HG02885 (cell line): ENCODE measurements at regions not wholly inside any gene's neighbourhood (a gene's known extent, or its start where the extent isn't known, plus 50 kb on each side); places are given as distances from the start of the nearest gene placed in this dataset.

ENCODE experiments used
- ATAC-seq: cut with Tn5 transposase; IDR thresholded peaks from one replicate; pipeline ENCODE4 v1.9.1; 2021; ENCODE audit warnings: mild to moderate bottlenecking; ENCODE audit not compliant: unreplicated experiment, poor library complexity

DNA sequence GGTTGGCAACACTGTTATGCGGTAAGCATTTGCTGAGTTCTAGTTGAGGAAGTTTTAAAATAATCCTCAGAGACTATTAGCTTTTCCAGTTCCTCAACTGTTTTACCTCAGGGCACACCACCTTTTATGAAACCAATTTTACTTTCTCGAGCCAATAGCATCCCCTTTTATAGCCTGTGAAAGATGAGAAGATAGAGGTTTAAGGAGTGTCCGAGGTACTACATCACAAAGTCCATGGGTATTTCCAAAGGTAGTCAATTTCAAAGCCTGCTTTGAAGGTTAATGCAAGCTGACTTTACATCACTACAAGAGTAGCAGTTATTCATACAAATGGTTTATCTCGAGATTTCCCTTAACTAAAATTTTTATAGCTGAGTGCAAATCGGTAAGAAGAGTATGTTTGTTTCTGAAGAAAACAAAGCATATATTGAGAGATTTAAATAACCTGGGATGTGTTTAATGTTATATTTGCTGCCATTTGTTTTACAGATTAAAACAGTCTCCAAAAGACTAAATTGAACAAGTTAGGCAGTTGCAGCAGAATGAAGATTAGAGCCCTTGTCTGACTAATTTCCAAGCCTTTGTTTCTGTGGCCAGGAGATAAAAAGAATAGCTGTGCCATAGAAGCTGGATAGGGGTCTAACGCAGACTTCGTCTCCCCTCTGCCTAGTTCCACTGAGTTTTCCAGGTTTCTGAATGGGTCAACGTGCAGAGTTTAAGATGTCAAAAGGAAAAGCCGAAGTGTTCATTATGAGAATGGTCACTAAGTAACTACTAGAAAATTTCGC is 74.7 kb upstream of the TRPC4 start:
- ATAC-seq, result no peak

DNA sequence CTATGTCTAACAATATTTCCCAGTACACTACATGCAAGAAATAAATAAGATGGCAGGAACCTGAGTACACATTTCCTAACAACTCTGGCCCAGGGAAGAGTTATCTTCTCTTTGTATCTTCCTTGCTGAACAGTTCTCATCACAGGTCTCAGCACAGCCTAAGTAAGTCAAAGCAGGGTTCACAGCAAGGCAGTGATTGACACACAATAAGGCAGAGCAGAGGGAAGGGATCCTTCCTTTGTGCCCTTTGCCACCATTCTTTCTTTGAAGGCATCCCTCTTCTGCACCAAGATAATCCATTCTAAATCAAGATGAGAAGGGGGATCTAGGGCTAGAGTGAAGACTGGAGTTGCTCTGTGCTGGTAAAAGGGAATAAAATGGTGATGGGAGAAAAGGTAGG is 73.4 kb upstream of the TRPC4 start:
- ATAC-seq, result no peak

DNA sequence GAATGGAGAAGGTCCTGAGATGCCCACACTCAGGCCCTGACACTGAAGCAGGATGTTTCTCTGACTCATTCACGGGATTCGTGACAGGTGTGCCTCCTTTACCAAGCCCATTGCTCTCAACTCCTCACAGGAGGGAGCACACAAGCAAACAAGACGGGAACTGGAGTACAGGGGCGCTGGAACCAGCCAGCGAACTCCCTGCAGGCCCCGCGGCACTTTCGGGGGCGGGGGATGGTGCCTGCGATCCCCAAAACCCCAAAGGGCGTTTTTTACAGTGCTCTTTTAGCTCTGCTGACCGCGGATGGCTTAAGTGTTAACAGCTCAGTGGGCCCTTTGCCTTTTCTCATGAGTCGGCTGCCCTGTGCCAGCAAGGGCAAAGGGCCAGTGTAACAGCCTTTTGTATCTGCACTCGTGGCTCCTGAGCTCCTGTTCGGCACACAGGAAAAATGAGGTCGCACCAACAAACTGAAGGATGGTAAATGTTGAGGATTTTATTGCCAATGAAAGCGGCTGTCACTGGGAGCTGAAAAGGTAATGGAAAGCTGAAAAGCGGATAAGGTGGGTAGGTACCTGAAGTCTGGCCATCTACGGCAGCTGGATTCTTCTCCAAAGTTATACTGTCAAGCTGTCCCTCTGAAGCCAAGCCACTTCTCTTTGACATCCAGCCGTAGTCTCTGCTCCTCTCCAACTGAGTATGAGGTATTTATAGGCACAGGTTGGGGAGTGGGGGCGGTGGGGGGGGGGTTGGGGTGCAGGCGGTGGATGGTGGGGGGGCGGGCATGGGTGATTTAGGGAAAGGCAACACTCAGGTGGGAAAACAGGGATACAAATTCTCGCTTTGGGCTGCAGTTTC is 65.0 kb upstream of the TRPC4 start:
- ATAC-seq, result no peak

DNA sequence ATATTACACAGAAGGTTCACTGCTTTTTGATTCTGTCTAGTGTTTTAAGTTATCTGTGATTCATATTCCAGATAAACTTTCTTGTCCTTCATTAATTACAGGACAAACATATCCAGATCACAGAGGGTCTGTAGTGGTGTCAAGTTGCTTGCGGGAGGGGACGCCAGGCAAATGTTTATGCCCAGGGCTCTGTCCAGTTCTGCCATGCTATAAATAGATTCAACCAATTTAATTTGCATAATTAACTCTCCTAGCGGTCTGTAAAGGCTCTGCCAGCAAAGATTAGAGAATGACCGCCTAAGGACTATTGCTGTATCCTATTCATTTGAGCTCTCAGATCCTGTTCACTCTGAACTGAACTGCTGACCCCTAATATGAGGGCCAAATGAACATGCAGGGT is 59.7 kb upstream of the TRPC4 start:
- ATAC-seq, result no peak

DNA sequence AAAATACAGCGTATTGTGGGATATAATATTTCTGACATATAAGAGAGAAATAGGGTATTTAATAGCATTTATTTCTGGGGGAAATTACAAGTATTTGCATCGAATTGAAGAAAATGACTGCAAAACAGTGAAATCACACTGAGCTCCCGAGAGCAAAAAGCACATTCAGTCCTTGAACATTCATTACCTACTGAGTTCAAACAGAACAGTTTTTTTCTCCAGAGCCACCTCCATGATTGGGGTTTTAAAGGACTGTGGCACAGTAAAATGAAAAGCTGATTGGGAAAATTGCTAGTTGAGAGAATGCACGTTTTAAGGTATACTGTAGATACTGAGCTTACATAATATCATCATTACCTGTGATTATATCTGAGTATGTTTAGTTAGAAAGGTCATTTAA is 58.0 kb upstream of the TRPC4 start:
- ATAC-seq, result no peak

DNA sequence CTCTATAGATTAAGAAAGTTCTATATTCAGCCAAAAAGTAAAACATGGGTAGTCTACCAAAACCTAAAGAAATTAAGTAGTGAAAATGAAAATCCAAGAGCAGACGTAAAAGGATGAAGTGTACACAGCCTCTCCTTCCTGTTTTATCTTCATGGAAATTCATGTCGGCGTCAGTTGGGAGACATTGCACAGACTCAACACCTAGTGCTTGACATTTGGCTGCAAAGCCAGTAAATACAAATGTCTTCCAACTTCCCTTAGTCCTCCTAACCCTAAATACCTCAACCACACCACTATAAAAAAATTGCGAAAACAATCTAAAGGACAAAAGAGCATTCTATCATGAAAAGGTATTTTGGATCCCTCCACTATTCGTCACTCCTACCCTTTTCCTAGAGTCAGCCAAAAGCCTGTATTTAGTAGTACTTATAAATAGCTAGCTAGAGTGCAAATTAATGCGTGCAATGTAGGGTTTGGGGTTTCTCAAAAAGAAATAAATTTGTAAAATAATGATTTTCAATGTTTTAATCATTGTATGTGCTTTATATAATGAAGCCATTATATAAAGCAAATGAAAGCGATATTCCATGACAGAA is 56.4 kb upstream of the TRPC4 start:
- ATAC-seq, result no peak

DNA sequence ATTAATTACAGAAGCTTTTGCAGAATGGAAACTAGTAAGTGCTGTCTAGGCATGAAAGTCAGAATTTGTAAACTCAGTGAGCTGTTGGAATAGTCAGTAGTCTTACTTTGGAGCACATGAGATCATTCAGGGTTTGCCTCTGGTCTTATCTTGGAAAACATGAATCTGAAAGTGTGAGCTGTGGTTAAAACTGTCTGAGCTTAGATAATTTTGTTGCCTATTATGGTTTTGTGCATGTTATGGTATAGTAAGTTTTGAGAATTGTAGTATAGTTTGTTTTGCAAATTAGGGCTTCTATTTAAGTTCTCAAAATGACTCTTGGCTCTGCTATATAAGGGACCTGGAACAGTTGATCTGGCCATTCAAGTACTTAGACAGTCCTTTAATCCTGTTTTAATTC is 53.7 kb upstream of the TRPC4 start:
- no peak for ATAC-seq

DNA sequence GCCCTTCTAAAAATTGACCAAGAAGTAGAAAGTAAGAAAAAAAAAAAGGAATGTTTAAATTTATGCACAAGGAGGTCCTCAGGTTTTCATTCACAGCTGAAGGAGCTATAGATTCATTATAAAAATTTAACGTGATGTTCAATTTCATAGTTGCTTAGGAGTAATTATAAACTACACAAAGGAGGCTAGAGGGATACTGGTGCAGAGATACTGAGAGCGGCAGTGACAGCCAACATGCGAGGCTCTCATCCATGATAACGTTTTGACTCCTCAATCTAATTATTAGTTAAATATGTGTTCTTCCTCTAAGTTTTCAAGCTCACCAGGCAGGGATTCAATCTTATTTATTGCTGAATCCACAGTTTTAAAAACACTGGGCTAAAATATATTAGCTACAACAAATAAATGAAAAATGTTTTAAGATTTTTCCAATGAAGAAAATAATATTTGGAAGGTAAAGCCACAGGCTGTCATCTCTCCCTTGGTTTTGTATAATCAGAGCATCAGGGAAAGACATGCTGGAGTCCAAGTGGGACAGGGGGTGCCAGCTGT is 49.8 kb upstream of the TRPC4 start:
- no peak for ATAC-seq
